Hepatocyte (in vitro differentiated cells): ENCODE measurements at regions not wholly inside any gene's neighbourhood (a gene's known extent, or its start where the extent isn't known, plus 50 kb on each side); places are given as distances from the start of the nearest gene placed in this dataset.

Experiments
- EZH2 ChIP-seq: fragments of 200-600 bp; sonication (generic); IDR thresholded peaks from 2 replicates; pipeline ENCODE4 v1.6.1; 2016; ENCODE audit warnings: antibody characterized with exemption, mild to moderate bottlenecking, borderline replicate concordance
- TF ChIP-seq, protein P1 (sequence below): fragments of 200-600 bp; sonication (generic); IDR thresholded peaks from 2 replicates; pipeline ENCODE4 v1.5.1; 2016; ENCODE audit warnings: antibody characterized with exemption, mild to moderate bottlenecking; ENCODE audit not compliant: poor library complexity

DNA sequence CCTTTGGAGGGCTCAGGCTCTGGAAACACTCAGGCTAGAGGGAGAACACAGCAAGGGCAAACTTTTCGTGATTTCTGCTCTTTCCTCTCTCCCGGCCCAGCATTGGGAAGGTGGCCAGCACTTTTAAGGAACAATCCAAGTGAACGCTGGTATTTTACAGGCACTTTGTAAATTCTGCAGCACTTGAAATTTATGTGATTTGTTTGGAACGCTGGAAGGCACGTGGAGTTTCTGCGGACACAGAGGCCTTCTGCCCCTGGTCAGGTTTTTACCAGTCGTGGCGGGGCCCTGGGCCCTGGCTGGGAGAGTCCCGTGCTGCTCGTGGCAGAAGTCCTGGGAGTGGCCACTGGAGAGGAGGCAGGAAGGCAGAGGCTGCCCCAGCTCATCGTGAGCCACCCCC is 188.6 kb downstream of the ENGASE start:
- TF ChIP-seq, protein P1, sequence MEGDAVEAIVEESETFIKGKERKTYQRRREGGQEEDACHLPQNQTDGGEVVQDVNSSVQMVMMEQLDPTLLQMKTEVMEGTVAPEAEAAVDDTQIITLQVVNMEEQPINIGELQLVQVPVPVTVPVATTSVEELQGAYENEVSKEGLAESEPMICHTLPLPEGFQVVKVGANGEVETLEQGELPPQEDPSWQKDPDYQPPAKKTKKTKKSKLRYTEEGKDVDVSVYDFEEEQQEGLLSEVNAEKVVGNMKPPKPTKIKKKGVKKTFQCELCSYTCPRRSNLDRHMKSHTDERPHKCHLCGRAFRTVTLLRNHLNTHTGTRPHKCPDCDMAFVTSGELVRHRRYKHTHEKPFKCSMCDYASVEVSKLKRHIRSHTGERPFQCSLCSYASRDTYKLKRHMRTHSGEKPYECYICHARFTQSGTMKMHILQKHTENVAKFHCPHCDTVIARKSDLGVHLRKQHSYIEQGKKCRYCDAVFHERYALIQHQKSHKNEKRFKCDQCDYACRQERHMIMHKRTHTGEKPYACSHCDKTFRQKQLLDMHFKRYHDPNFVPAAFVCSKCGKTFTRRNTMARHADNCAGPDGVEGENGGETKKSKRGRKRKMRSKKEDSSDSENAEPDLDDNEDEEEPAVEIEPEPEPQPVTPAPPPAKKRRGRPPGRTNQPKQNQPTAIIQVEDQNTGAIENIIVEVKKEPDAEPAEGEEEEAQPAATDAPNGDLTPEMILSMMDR = no peak
- TF ChIP-seq EZH2 = no peak
